HFFc6 (cell line): ENCODE measurements at regions not wholly inside any gene's neighbourhood (a gene's known extent, or its start where the extent isn't known, plus 50 kb on each side); places are given as distances from the start of the nearest gene placed in this dataset.
"Not testable (repeated sequence)": the region's sequence is repeated elsewhere in the genome, so short reads cannot be mapped to it uniquely, and the experiment has no call there.

Experiments used
- DNase-seq: peaks from one replicate; pipeline ENCODE4 v3.0.0-alpha.2; 2018
- H3K27ac Mint-ChIP-seq: 2 replicates; pipeline ENCODE4 v1.8.0; 2020; ENCODE audit warnings: mild to moderate bottlenecking, mixed read lengths
- H3K27me3 Mint-ChIP-seq: 2 replicates; pipeline ENCODE4 v1.8.0; 2021; ENCODE audit warnings: mild to moderate bottlenecking, moderate library complexity, mixed read lengths; ENCODE audit not compliant: insufficient read depth
- H3K36me3 Mint-ChIP-seq: 2 replicates; pipeline ENCODE4 v1.8.0; 2021; ENCODE audit warnings: low read depth, mixed read lengths
- H3K4me1 Mint-ChIP-seq: 2 replicates; pipeline ENCODE4 v1.8.0; 2020; ENCODE audit warnings: low read depth, mixed read lengths
- H3K4me3 Mint-ChIP-seq: 2 replicates; pipeline ENCODE4 v1.8.0; 2020; ENCODE audit warnings: mild to moderate bottlenecking, moderate library complexity, mixed read lengths
- H3K9me3 Mint-ChIP-seq: 2 replicates; pipeline ENCODE4 v1.8.0; 2020; ENCODE audit warnings: mild to moderate bottlenecking, mixed read lengths
- CTCF ChIP-seq: fragments of 200-600 bp; sonication (generic); IDR thresholded peaks from 2 replicates; pipeline ENCODE4 v1.5.0; 2021; ENCODE audit warnings: antibody characterized with exemption, mild to moderate bottlenecking

- TF ChIP-seq CTCF = no peak
- Mint-ChIP-seq H3K9me3 (peaks cover 15% of the 10 kb centered on the region), H3K27me3 (peaks cover 1% of the 10 kb centered on the region; the same call in 1 of the 2 replicates), H3K36me3 (no peaks in the 10 kb centered on the region; the same call in 1 of the 2 replicates), H3K27ac (no peak overlapping the region), H3K4me3 (no peak overlapping the region), H3K4me1 (no peaks in the 10 kb centered on the region)
- DNase-seq = no peak
Measured at GRCh38 chr13:90933097-90933826, 414.2 kb upstream of the MIR17HG start.

- DNase-seq = no peak
- Mint-ChIP-seq H3K4me1 (no peaks in the 10 kb centered on the region), H3K9me3 (peaks cover 7% of the 10 kb centered on the region; the same call in 1 of the 2 replicates), H3K36me3 (no peaks in the 10 kb centered on the region), H3K4me3 (no peak overlapping the region), H3K27ac (no peak overlapping the region), H3K27me3 (no peaks in the 10 kb centered on the region)
- TF ChIP-seq CTCF = no peak
Measured at GRCh38 chr13:90934741-90935140, 412.7 kb upstream of the MIR17HG start.

GRCh38 chr13:90938848-90939247 is 408.6 kb upstream of the MIR17HG start:
- no peak for TF ChIP-seq CTCF
- DNase-seq = no peak
- H3K27ac Mint-ChIP-seq = no peak overlapping the region
- no peaks in the 10 kb centered on the region for H3K36me3 Mint-ChIP-seq
- H3K27me3 Mint-ChIP-seq = no peaks in the 10 kb centered on the region
- no peaks in the 10 kb centered on the region for H3K4me1 Mint-ChIP-seq
- H3K4me3 Mint-ChIP-seq = no peak overlapping the region
- H3K9me3 Mint-ChIP-seq = peaks cover 5% of the 10 kb centered on the region; the same call in 1 of the 2 replicates

- no peaks in the 10 kb centered on the region; the same call in 1 of the 2 replicates for H3K27me3 Mint-ChIP-seq
- no peak for TF ChIP-seq CTCF
- no peak for DNase-seq
- H3K4me1 Mint-ChIP-seq = no peaks in the 10 kb centered on the region
- peaks cover 14% of the 10 kb centered on the region; the same call in 1 of the 2 replicates for H3K9me3 Mint-ChIP-seq
- H3K36me3 Mint-ChIP-seq = no peaks in the 10 kb centered on the region
- H3K27ac Mint-ChIP-seq = no peak overlapping the region
- H3K4me3 Mint-ChIP-seq = no peak overlapping the region
Measured at GRCh38 chr13:90943946-90944345, 403.5 kb upstream of the MIR17HG start.

GRCh38 chr13:90945146-90945545 is 402.3 kb upstream of the MIR17HG start:
- H3K4me1 Mint-ChIP-seq, H3K27ac Mint-ChIP-seq, H3K27me3 Mint-ChIP-seq, H3K4me3 Mint-ChIP-seq, H3K36me3 Mint-ChIP-seq, DNase-seq: not testable (repeated sequence)
- peaks cover 14% of the 10 kb centered on the region; the same call in 1 of the 2 replicates for H3K9me3 Mint-ChIP-seq

- DNase-seq, H3K36me3 Mint-ChIP-seq, H3K4me3 Mint-ChIP-seq, H3K27ac Mint-ChIP-seq, H3K4me1 Mint-ChIP-seq, H3K27me3 Mint-ChIP-seq: not testable (repeated sequence)
- H3K9me3 Mint-ChIP-seq = peaks cover 19% of the 10 kb centered on the region
Measured at GRCh38 chr13:90946125-90946524, 401.4 kb upstream of the MIR17HG start.
